WTC11 (cell line): ENCODE measurements at regions not wholly inside any gene's neighbourhood (a gene's known extent, or its start where the extent isn't known, plus 50 kb on each side); places are given as distances from the start of the nearest gene placed in this dataset.

ENCODE experiments used
- ATAC-seq: fragments of 200-7000 bp; cut with Tn5 transposase; 2 replicates; pipeline ENCODE4 v1.10.0; 2021; ENCODE audit warnings: mild to moderate bottlenecking, moderate library complexity
- CTCF ChIA-PET: fragments of 300-600 bp; sonication (Branson Sonifier 250); formaldehyde crosslinking; loops from one replicate; lab custom pipeline; 2021; ENCODE audit warnings: antibody characterized with exemption; lab: Charles Lee
- POLR2A ChIA-PET: fragments of 350-600 bp; sonication (Branson Sonifier 250); formaldehyde crosslinking; loops from one replicate; lab custom pipeline; 2021; ENCODE audit warnings: antibody characterized with exemption; lab: Charles Lee
- DNase-seq: peaks from one replicate; pipeline ENCODE4 v3.0.0; 2021; ENCODE audit warnings: low spot score
- H3K27ac Mint-ChIP-seq: 2 replicates; pipeline ENCODE4 v1.8.0; 2021; ENCODE audit warnings: mixed read lengths
- H3K27me3 Mint-ChIP-seq: 2 replicates; pipeline ENCODE4 v1.8.0; 2021; ENCODE audit warnings: low read depth, mild to moderate bottlenecking, moderate library complexity, mixed read lengths
- H3K36me3 Mint-ChIP-seq: 2 replicates; pipeline ENCODE4 v1.8.0; 2021; ENCODE audit warnings: mixed read lengths
- H3K4me1 Mint-ChIP-seq: 2 replicates; pipeline ENCODE4 v1.8.0; 2022; ENCODE audit warnings: mixed read lengths
- H3K4me3 Mint-ChIP-seq: 2 replicates; pipeline ENCODE4 v1.8.0; 2021; ENCODE audit warnings: mild to moderate bottlenecking, moderate library complexity, mixed read lengths
- H3K9me3 Mint-ChIP-seq: 2 replicates; pipeline ENCODE4 v1.8.0; 2021; ENCODE audit warnings: mixed read lengths
- ATF1 ChIP-seq: sonication (generic); formaldehyde crosslinking; IDR thresholded peaks from 2 replicates; pipeline ENCODE4 v1.8.1; 2023; ENCODE audit warnings: mild to moderate bottlenecking, moderate library complexity, missing genetic modification reagents
- NFE2L1 ChIP-seq: sonication (generic); formaldehyde crosslinking; IDR thresholded peaks from 2 replicates; pipeline ENCODE4 v1.8.1; 2023; ENCODE audit warnings: missing genetic modification reagents
- NR3C1 ChIP-seq: sonication (generic); formaldehyde crosslinking; conservative IDR thresholded peaks from 2 replicates; pipeline ENCODE4 v1.8.1; 2023; ENCODE audit warnings: low read depth, mild to moderate bottlenecking, missing genetic modification reagents
- PRRX2 ChIP-seq: fragments of 250-450 bp; sonication (Bioruptor Pico); IDR thresholded peaks from 2 replicates; pipeline ENCODE4 v1.8.0; 2021; ENCODE audit warnings: mild to moderate bottlenecking
- SOX15 ChIP-seq: fragments of 250-450 bp; sonication (Bioruptor Pico); IDR thresholded peaks from 2 replicates; pipeline ENCODE4 v1.9.0; 2021; ENCODE audit warnings: mild to moderate bottlenecking
- TEAD1 ChIP-seq: sonication (generic); formaldehyde crosslinking; IDR thresholded peaks from 2 replicates; pipeline ENCODE4 v1.8.0; 2022; ENCODE audit warnings: mild to moderate bottlenecking, missing genetic modification reagents
- TEAD4 ChIP-seq: sonication (generic); formaldehyde crosslinking; IDR thresholded peaks from 2 replicates; pipeline ENCODE4 v1.8.0; 2022; ENCODE audit warnings: mild to moderate bottlenecking, missing genetic modification reagents
- TP53 ChIP-seq: sonication (generic); formaldehyde crosslinking; IDR thresholded peaks from 2 replicates; pipeline ENCODE4 v1.8.1; 2023; ENCODE audit warnings: mild to moderate bottlenecking, missing genetic modification reagents
- ZBTB21 ChIP-seq: sonication (generic); formaldehyde crosslinking; IDR thresholded peaks from 2 replicates; pipeline ENCODE4 v1.8.1; 2023; ENCODE audit warnings: mild to moderate bottlenecking, missing genetic modification reagents, borderline replicate concordance
- ZNF121 ChIP-seq: sonication (generic); formaldehyde crosslinking; IDR thresholded peaks from 2 replicates; pipeline ENCODE4 v1.8.0; 2023; ENCODE audit warnings: missing genetic modification reagents
- ZNF317 ChIP-seq: sonication (generic); formaldehyde crosslinking; IDR thresholded peaks from 2 replicates; pipeline ENCODE4 v1.8.1; 2023; ENCODE audit warnings: low read depth, mild to moderate bottlenecking, moderate library complexity, missing genetic modification reagents, borderline replicate concordance
- ZNF396 ChIP-seq: fragments of 250-450 bp; sonication (Bioruptor Pico); IDR thresholded peaks from 2 replicates; pipeline ENCODE4 v1.8.0; 2021; ENCODE audit warnings: mild to moderate bottlenecking, moderate library complexity, borderline replicate concordance
- TF ChIP-seq, protein P1 (sequence below): sonication (generic); formaldehyde crosslinking; IDR thresholded peaks from 2 replicates; pipeline ENCODE4 v1.8.1; 2022; ENCODE audit warnings: low read depth, mild to moderate bottlenecking, moderate library complexity, missing genetic modification reagents, borderline replicate concordance
- TF ChIP-seq, protein P2 (sequence below): sonication (generic); formaldehyde crosslinking; IDR thresholded peaks from 2 replicates; pipeline ENCODE4 v1.8.0; 2022; ENCODE audit warnings: mild to moderate bottlenecking, missing genetic modification reagents
- TF ChIP-seq, protein P3 (sequence below): sonication (generic); formaldehyde crosslinking; IDR thresholded peaks from 2 replicates; pipeline ENCODE4 v1.8.1; 2022; ENCODE audit warnings: missing genetic modification reagents, borderline replicate concordance
- TF ChIP-seq, protein P4 (sequence below): fragments of 250-450 bp; sonication (Bioruptor Pico); IDR thresholded peaks from 2 replicates; pipeline ENCODE4 v1.9.0; 2021; ENCODE audit warnings: mild to moderate bottlenecking, borderline replicate concordance
- TF ChIP-seq, protein P5 (sequence below): sonication (generic); formaldehyde crosslinking; IDR thresholded peaks from 2 replicates; pipeline ENCODE4 v1.8.1; 2023; ENCODE audit warnings: mild to moderate bottlenecking, missing genetic modification reagents, borderline replicate concordance
- TF ChIP-seq, protein P6 (sequence below): sonication (generic); formaldehyde crosslinking; IDR thresholded peaks from 2 replicates; pipeline ENCODE4 v1.8.1; 2022; ENCODE audit warnings: mild to moderate bottlenecking, moderate library complexity, missing genetic modification reagents

DNA sequence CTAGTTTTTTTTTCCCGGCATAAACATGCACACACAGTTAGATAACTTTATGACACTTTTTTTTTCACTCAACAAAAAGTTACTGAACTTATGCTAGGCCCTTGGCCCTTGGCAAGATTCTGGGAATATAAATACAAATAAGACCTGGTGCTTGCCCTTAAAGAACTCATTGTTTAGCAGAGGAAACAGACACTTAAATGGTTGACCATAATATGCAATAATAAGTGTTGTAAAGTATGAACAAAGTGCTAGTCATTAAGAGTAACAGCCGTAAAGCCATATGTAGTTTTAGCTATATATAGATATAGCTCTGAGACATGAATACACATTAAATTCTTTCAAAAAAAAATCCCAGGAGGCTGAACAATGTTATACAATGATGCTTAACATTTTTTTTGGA, 198.3 kb downstream of the CYYR1 start:
- peaks cover 7% of the 10 kb centered on the region for H3K9me3 Mint-ChIP-seq
- no peak overlapping the region for H3K27ac Mint-ChIP-seq
- H3K4me1 Mint-ChIP-seq = no peaks in the 10 kb centered on the region
- no peak overlapping the region for H3K4me3 Mint-ChIP-seq
- ATAC-seq = no peak
- CTCF ChIA-PET = no interaction called here
- DNase-seq = no peak
- no peak for TF ChIP-seq PRRX2 (CRISPR knock-in tag)
- TF ChIP-seq, all 79 proteins: peak for 0
- POLR2A ChIA-PET = no interaction called here
- Mint-ChIP-seq H3K27me3 (no peaks in the 10 kb centered on the region; the same call in 1 of the 2 replicates), H3K36me3 (no peaks in the 10 kb centered on the region)

DNA sequence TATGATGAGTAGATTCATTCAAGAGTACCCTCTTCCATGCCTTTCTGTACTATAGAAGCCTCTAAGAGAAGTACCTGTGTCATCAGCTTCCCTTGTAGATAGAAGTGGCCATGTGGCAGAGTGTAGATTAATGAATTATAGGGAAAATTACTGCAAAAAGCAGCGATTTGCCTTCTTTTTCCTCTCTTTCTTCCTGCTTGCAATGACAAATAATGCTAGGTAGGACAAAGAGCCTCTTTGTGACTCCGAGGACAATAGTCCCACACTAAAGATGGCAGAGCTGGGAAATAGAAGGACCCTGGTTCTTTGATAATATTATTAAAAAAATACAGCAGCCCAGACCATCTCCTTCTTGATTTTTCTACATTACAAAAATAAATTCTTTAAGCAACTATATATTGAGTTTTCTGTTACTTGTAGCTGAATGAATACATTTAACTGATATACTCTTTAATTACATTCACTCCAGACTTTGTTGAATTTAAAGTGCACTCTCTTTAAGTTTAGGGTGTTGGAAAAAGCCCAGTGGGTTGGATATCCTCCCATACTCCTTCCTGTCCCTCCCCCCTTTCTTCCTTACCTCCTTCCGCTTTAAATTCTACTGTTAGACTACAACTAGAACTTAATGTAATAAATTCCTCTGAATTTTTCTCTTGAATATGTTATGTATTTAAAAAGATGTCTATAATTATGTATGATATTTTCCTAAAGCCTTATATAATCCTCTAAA, 198.2 kb upstream of the APP start:
- H3K9me3 Mint-ChIP-seq = peaks cover 11% of the 10 kb centered on the region
- POLR2A ChIA-PET = no interaction called here
- H3K4me3 Mint-ChIP-seq = no peak overlapping the region
- no peaks in the 10 kb centered on the region for H3K36me3 Mint-ChIP-seq
- DNase-seq = no peak
- CTCF ChIA-PET = no interaction called here
- no peak for TF ChIP-seq TEAD1 (CRISPR knock-in tag)
- no peak for TF ChIP-seq ZNF121 (CRISPR knock-in tag)
- no peak for TF ChIP-seq TEAD4 (CRISPR knock-in tag)
- TF ChIP-seq NR3C1 (CRISPR knock-in tag) = no peak
- no peak for TF ChIP-seq ZNF396 (CRISPR knock-in tag)
- TF ChIP-seq, protein P1, sequence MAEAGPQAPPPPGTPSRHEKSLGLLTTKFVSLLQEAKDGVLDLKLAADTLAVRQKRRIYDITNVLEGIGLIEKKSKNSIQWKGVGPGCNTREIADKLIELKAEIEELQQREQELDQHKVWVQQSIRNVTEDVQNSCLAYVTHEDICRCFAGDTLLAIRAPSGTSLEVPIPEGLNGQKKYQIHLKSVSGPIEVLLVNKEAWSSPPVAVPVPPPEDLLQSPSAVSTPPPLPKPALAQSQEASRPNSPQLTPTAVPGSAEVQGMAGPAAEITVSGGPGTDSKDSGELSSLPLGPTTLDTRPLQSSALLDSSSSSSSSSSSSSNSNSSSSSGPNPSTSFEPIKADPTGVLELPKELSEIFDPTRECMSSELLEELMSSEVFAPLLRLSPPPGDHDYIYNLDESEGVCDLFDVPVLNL (CRISPR knock-in tag) = no peak
- TF ChIP-seq NFE2L1 (CRISPR knock-in tag) = no peak
- no peak for TF ChIP-seq SOX15 (CRISPR knock-in tag)
- TF ChIP-seq, protein P2, sequence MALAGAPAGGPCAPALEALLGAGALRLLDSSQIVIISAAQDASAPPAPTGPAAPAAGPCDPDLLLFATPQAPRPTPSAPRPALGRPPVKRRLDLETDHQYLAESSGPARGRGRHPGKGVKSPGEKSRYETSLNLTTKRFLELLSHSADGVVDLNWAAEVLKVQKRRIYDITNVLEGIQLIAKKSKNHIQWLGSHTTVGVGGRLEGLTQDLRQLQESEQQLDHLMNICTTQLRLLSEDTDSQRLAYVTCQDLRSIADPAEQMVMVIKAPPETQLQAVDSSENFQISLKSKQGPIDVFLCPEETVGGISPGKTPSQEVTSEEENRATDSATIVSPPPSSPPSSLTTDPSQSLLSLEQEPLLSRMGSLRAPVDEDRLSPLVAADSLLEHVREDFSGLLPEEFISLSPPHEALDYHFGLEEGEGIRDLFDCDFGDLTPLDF (CRISPR knock-in tag) = no peak
- TF ChIP-seq PRRX2 (CRISPR knock-in tag) = no peak
- TF ChIP-seq ZNF317 (CRISPR knock-in tag) = no peak
- TF ChIP-seq, protein P3, sequence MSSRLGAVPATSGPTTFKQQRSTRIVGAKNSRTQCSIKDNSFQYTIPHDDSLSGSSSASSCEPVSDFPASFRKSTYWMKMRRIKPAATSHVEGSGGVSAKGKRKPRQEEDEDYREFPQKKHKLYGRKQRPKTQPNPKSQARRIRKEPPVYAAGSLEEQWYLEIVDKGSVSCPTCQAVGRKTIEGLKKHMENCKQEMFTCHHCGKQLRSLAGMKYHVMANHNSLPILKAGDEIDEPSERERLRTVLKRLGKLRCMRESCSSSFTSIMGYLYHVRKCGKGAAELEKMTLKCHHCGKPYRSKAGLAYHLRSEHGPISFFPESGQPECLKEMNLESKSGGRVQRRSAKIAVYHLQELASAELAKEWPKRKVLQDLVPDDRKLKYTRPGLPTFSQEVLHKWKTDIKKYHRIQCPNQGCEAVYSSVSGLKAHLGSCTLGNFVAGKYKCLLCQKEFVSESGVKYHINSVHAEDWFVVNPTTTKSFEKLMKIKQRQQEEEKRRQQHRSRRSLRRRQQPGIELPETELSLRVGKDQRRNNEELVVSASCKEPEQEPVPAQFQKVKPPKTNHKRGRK = no peak
- no peak for TF ChIP-seq ZBTB21 (CRISPR knock-in tag)
- TF ChIP-seq, protein P4, sequence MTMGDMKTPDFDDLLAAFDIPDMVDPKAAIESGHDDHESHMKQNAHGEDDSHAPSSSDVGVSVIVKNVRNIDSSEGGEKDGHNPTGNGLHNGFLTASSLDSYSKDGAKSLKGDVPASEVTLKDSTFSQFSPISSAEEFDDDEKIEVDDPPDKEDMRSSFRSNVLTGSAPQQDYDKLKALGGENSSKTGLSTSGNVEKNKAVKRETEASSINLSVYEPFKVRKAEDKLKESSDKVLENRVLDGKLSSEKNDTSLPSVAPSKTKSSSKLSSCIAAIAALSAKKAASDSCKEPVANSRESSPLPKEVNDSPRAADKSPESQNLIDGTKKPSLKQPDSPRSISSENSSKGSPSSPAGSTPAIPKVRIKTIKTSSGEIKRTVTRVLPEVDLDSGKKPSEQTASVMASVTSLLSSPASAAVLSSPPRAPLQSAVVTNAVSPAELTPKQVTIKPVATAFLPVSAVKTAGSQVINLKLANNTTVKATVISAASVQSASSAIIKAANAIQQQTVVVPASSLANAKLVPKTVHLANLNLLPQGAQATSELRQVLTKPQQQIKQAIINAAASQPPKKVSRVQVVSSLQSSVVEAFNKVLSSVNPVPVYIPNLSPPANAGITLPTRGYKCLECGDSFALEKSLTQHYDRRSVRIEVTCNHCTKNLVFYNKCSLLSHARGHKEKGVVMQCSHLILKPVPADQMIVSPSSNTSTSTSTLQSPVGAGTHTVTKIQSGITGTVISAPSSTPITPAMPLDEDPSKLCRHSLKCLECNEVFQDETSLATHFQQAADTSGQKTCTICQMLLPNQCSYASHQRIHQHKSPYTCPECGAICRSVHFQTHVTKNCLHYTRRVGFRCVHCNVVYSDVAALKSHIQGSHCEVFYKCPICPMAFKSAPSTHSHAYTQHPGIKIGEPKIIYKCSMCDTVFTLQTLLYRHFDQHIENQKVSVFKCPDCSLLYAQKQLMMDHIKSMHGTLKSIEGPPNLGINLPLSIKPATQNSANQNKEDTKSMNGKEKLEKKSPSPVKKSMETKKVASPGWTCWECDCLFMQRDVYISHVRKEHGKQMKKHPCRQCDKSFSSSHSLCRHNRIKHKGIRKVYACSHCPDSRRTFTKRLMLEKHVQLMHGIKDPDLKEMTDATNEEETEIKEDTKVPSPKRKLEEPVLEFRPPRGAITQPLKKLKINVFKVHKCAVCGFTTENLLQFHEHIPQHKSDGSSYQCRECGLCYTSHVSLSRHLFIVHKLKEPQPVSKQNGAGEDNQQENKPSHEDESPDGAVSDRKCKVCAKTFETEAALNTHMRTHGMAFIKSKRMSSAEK (CRISPR knock-in tag) = no peak
- no peak for TF ChIP-seq TP53 (CRISPR knock-in tag)
- TF ChIP-seq, protein P5, sequence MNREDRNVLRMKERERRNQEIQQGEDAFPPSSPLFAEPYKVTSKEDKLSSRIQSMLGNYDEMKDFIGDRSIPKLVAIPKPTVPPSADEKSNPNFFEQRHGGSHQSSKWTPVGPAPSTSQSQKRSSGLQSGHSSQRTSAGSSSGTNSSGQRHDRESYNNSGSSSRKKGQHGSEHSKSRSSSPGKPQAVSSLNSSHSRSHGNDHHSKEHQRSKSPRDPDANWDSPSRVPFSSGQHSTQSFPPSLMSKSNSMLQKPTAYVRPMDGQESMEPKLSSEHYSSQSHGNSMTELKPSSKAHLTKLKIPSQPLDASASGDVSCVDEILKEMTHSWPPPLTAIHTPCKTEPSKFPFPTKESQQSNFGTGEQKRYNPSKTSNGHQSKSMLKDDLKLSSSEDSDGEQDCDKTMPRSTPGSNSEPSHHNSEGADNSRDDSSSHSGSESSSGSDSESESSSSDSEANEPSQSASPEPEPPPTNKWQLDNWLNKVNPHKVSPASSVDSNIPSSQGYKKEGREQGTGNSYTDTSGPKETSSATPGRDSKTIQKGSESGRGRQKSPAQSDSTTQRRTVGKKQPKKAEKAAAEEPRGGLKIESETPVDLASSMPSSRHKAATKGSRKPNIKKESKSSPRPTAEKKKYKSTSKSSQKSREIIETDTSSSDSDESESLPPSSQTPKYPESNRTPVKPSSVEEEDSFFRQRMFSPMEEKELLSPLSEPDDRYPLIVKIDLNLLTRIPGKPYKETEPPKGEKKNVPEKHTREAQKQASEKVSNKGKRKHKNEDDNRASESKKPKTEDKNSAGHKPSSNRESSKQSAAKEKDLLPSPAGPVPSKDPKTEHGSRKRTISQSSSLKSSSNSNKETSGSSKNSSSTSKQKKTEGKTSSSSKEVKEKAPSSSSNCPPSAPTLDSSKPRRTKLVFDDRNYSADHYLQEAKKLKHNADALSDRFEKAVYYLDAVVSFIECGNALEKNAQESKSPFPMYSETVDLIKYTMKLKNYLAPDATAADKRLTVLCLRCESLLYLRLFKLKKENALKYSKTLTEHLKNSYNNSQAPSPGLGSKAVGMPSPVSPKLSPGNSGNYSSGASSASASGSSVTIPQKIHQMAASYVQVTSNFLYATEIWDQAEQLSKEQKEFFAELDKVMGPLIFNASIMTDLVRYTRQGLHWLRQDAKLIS (CRISPR knock-in tag) = no peak
- TF ChIP-seq, protein P6, sequence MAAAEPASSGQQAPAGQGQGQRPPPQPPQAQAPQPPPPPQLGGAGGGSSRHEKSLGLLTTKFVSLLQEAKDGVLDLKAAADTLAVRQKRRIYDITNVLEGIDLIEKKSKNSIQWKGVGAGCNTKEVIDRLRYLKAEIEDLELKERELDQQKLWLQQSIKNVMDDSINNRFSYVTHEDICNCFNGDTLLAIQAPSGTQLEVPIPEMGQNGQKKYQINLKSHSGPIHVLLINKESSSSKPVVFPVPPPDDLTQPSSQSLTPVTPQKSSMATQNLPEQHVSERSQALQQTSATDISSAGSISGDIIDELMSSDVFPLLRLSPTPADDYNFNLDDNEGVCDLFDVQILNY = no peak
- no peak for TF ChIP-seq ATF1 (CRISPR knock-in tag)
- H3K27ac Mint-ChIP-seq = no peak overlapping the region
- H3K27me3 Mint-ChIP-seq = no peaks in the 10 kb centered on the region
- no peak for ATAC-seq
- H3K4me1 Mint-ChIP-seq = peaks cover 10% of the 10 kb centered on the region
